ENCODE measurements at regions not wholly inside any gene's neighbourhood (a gene's known extent, or its start where the extent isn't known, plus 50 kb on each side); places are given as distances from the start of the nearest gene placed in this dataset.

GRCh38 chr9:79980432-79980831 lies 408.7 kb downstream of the TLE4 start:
- Histone ChIP-seq H3K9me1 (ENCODE audit: control insufficient read depth, insufficient read depth, low read length) (no peaks in the 10 kb centered on the region), H3K4me2 (ENCODE audit: insufficient read depth, low read length) (no peak overlapping the region), H3K27ac (ENCODE audit: extremely low read depth, low read depth, low read length) (no peak overlapping the region), H3K9ac (ENCODE audit: insufficient read depth in 1 of 2, low read depth in 2 of 2, low read length in 2 of 2) (no peak overlapping the region), H3K36me3 (ENCODE audit: control insufficient read depth, insufficient read depth, low read length) (no peaks in the 10 kb centered on the region), H3K9me3 (replicated peaks; ENCODE audit: control insufficient read depth, insufficient read depth, low read depth, low read length) (no peaks in the 10 kb centered on the region), H3K27me3 (ENCODE audit: control insufficient read depth in 2 of 2, insufficient read depth in 2 of 2, low read length in 2 of 2) (no peaks in the 10 kb centered on the region), H3K79me2 (ENCODE audit: control insufficient read depth, insufficient read depth, low read length) (no peaks in the 10 kb centered on the region), H3K4me3 (no peak overlapping the region), H2AFZ (ENCODE audit: low read depth, low read length) (no peak overlapping the region), H4K20me1 (replicated peaks; ENCODE audit: control insufficient read depth, insufficient read depth, low read length) (no peaks in the 10 kb centered on the region), H3K4me1 (replicated peaks in 1 of 2; ENCODE audit: control insufficient read depth in 2 of 2, insufficient read depth in 2 of 2, low read length in 2 of 2) (no peaks in the 10 kb centered on the region)
- FAIRE-seq = no peak
- TF ChIP-seq NCOA6 (IDR thresholded peaks at IDR 0.05) (no peak), POLR3A (IDR thresholded peaks at IDR 0.05; ENCODE audit: borderline replicate concordance, extremely low read depth, insufficient read depth, insufficient read length) (no peak), ZKSCAN3 (CRISPR knock-in tag; IDR thresholded peaks at IDR 0.05) (no peak), TSHZ1 (CRISPR knock-in tag; IDR thresholded peaks at IDR 0.05) (no peak), PATZ1 (CRISPR knock-in tag; IDR thresholded peaks at IDR 0.05; ENCODE audit: borderline replicate concordance) (no peak), GABPB1 (CRISPR knock-in tag; IDR thresholded peaks at IDR 0.05) (no peak), ZNF354B (CRISPR knock-in tag; IDR thresholded peaks at IDR 0.05) (no peak)
- TF ChIP-seq, protein P1, sequence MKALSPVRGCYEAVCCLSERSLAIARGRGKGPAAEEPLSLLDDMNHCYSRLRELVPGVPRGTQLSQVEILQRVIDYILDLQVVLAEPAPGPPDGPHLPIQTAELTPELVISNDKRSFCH (CRISPR knock-in tag; IDR thresholded peaks at IDR 0.05) = no peak
- TF ChIP-seq, protein P1 (tag; IDR thresholded peaks at IDR 0.05) = no peak
- TF ChIP-seq, protein P2, sequence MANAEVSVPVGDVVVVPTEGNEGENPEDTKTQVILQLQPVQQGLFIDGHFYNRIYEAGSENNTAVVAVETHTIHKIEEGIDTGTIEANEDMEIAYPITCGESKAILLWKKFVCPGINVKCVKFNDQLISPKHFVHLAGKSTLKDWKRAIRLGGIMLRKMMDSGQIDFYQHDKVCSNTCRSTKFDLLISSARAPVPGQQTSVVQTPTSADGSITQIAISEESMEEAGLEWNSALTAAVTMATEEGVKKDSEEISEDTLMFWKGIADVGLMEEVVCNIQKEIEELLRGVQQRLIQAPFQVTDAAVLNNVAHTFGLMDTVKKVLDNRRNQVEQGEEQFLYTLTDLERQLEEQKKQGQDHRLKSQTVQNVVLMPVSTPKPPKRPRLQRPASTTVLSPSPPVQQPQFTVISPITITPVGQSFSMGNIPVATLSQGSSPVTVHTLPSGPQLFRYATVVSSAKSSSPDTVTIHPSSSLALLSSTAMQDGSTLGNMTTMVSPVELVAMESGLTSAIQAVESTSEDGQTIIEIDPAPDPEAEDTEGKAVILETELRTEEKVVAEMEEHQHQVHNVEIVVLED (CRISPR knock-in tag; IDR thresholded peaks at IDR 0.05) = no peak
- TF ChIP-seq, protein P3, sequence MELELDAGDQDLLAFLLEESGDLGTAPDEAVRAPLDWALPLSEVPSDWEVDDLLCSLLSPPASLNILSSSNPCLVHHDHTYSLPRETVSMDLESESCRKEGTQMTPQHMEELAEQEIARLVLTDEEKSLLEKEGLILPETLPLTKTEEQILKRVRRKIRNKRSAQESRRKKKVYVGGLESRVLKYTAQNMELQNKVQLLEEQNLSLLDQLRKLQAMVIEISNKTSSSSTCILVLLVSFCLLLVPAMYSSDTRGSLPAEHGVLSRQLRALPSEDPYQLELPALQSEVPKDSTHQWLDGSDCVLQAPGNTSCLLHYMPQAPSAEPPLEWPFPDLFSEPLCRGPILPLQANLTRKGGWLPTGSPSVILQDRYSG (tag; conservative IDR thresholded peaks at IDR 0.05; ENCODE audit: low read depth) = no peak
- WGBS (ENCODE audit: insufficient coverage, low coverage, missing lambda C conversion rate) = 0% methylated on average over 3 of the region's 3 CpGs
- in situ Hi-C loops (cut with MboI) = no loop called here
- no peak for DNase-seq (ENCODE audit: extremely low read depth in 1 of 4, low spot score in 3 of 4)
- no peak for ATAC-seq
- intact Hi-C loops (cut with micrococcal nuclease) = no loop called here
- ChIA-PET CTCF (ENCODE audit: low intra/inter-chr PET ratio) (no interaction called here), POLR2A (no interaction called here)
- BruUV-seq (replicated peaks) = no TSS peak
